ENCODE measurements at regions not wholly inside any gene's neighbourhood (a gene's known extent, or its start where the extent isn't known, plus 50 kb on each side); places are given as distances from the start of the nearest gene placed in this dataset.

GRCh38 chr1:36608272-36608671 is 125.6 kb upstream of the CSF3R start:
- H3K27ac ChIP-seq (ENCODE audit: low read length) = no peak overlapping the region

GRCh38 chr1:36607263-36607651 is 124.5 kb upstream of the CSF3R start:
- no peak overlapping the region for H3K4me2 ChIP-seq (ENCODE audit: low read depth, low read length)
- no peaks in the 10 kb centered on the region for H3K9me2 ChIP-seq (replicated peaks; ENCODE audit: insufficient read depth, low read length)
- no peaks in the 10 kb centered on the region for H4K20me1 ChIP-seq (ENCODE audit: insufficient read depth, low read length)
- DNase-seq = no peak
- H3K9ac ChIP-seq (ENCODE audit: low read length) = no peak overlapping the region
- H3K4me3 ChIP-seq (ENCODE audit: low read length) = no peak overlapping the region
- H3K4me1 ChIP-seq (ENCODE audit: low read length) = no peaks in the 10 kb centered on the region
- TF ChIP-seq CTCF (IDR thresholded peaks at IDR 0.05; ENCODE audit: low read length) (no peak), EZH2phosphoT487 (IDR thresholded peaks at IDR 0.05; ENCODE audit: low read length) (no peak), EZH2 (optimal IDR thresholded peaks at IDR 0.05; ENCODE audit: low read depth, low read length) (no peak)
- no peaks in the 10 kb centered on the region for H3K36me3 ChIP-seq (replicated peaks; ENCODE audit: insufficient read depth, low read length)
- H3K27me3 ChIP-seq (replicated peaks; ENCODE audit: insufficient read depth, low read length) = peaks cover 37% of the 10 kb centered on the region
- no peaks in the 10 kb centered on the region for H3K9me3 ChIP-seq (replicated peaks; ENCODE audit: insufficient read depth, low read length)
- H3F3A ChIP-seq (ENCODE audit: insufficient read depth, low read length) = no peaks in the 10 kb centered on the region
- no peak overlapping the region for H3K27ac ChIP-seq (ENCODE audit: low read length)
- no peaks in the 10 kb centered on the region for H3K79me2 ChIP-seq (ENCODE audit: low read length)
- H2AFZ ChIP-seq (ENCODE audit: low read length) = no peak overlapping the region

More at GRCh38 chr1:36608272-36608671, 125.6 kb upstream of the CSF3R start:
- no peaks in the 10 kb centered on the region for H3F3A ChIP-seq (ENCODE audit: insufficient read depth, low read length)
- H3K4me3 ChIP-seq (ENCODE audit: low read length) = no peak overlapping the region
- H3K4me1 ChIP-seq (ENCODE audit: low read length) = no peaks in the 10 kb centered on the region
- H3K36me3 ChIP-seq (replicated peaks; ENCODE audit: insufficient read depth, low read length) = no peaks in the 10 kb centered on the region
- TF ChIP-seq EZH2 (optimal IDR thresholded peaks at IDR 0.05; ENCODE audit: low read depth, low read length) (no peak), EZH2phosphoT487 (IDR thresholded peaks at IDR 0.05; ENCODE audit: low read length) (no peak), CTCF (IDR thresholded peaks at IDR 0.05; ENCODE audit: low read length) (no peak)
- H3K9ac ChIP-seq (ENCODE audit: low read length) = no peak overlapping the region
- H4K20me1 ChIP-seq (ENCODE audit: insufficient read depth, low read length) = no peaks in the 10 kb centered on the region
- no peaks in the 10 kb centered on the region for H3K79me2 ChIP-seq (ENCODE audit: low read length)
- no peaks in the 10 kb centered on the region for H3K9me2 ChIP-seq (replicated peaks; ENCODE audit: insufficient read depth, low read length)
- H3K27me3 ChIP-seq (replicated peaks; ENCODE audit: insufficient read depth, low read length) = peaks cover 31% of the 10 kb centered on the region
- H2AFZ ChIP-seq (ENCODE audit: low read length) = no peak overlapping the region
- H3K4me2 ChIP-seq (ENCODE audit: low read depth, low read length) = no peak overlapping the region
- no peaks in the 10 kb centered on the region for H3K9me3 ChIP-seq (replicated peaks; ENCODE audit: insufficient read depth, low read length)
- DNase-seq = no peak

- Histone ChIP-seq H3K9ac (ENCODE audit: low read length) (no peak overlapping the region), H3K27ac (ENCODE audit: low read length) (no peak overlapping the region), H2AFZ (ENCODE audit: low read length) (no peak overlapping the region), H3F3A (ENCODE audit: insufficient read depth, low read length) (no peaks in the 10 kb centered on the region), H3K79me2 (ENCODE audit: low read length) (no peaks in the 10 kb centered on the region), H3K4me1 (ENCODE audit: low read length) (no peaks in the 10 kb centered on the region), H3K9me2 (replicated peaks; ENCODE audit: insufficient read depth, low read length) (no peaks in the 10 kb centered on the region), H4K20me1 (ENCODE audit: insufficient read depth, low read length) (no peaks in the 10 kb centered on the region), H3K36me3 (replicated peaks; ENCODE audit: insufficient read depth, low read length) (no peaks in the 10 kb centered on the region), H3K4me3 (ENCODE audit: low read length) (no peak overlapping the region), H3K27me3 (replicated peaks; ENCODE audit: insufficient read depth, low read length) (peaks cover 41% of the 10 kb centered on the region), H3K4me2 (ENCODE audit: low read depth, low read length) (no peak overlapping the region), H3K9me3 (replicated peaks; ENCODE audit: insufficient read depth, low read length) (no peaks in the 10 kb centered on the region)
- TF ChIP-seq EZH2phosphoT487 (IDR thresholded peaks at IDR 0.05; ENCODE audit: low read length) (no peak), CTCF (IDR thresholded peaks at IDR 0.05; ENCODE audit: low read length) (no peak), EZH2 (optimal IDR thresholded peaks at IDR 0.05; ENCODE audit: low read depth, low read length) (no peak)
- no peak for DNase-seq
These were observed 124.0 kb upstream of the CSF3R start for GRCh38 chr1:36606641-36607262.
